ENCODE measurements at regions not wholly inside any gene's neighbourhood (a gene's known extent, or its start where the extent isn't known, plus 50 kb on each side); places are given as distances from the start of the nearest gene placed in this dataset.
"Not testable (repeated sequence)": the region's sequence is repeated elsewhere in the genome, so short reads cannot be mapped to it uniquely, and the experiment has no call there.

DNA sequence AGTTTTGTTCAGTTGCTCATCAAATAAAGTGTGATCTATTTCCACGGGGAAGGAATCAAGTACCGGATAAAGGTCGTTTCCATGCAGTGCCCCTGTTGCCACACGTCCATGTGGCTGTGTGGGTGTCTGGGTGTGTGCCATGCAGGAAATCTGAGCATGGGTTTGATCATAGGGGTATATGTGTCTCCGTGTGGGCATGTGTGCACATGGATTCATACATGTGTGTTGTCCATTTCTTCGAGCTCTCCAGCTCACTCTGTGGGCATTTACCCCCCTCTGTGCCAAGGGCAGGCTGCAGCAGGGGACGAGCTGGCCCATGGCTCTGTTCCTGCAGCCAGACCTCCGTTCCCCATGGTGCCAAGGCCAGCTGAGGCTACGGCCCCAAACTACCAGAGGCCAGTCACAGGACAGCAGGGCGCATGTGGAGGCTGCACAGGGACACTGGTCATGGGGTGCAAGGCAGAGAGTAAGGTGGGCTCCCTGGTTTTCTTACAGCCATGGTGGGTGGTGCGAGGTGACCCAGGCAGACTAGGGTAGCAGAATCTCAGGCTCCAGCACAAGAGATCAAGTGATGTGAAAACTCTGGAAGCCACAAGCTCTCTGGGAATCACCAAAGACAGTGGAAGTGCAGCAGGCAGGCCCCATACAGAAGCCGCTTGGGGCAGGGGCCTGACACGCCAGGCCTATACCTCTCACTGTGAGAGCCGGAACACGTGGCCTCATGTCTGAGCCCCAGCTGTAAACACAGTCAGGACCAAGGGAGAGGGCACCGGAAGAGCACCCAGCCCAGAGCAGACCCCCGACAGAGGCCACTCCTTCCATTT, 66.4 kb upstream of the RAB6C start:
- no peak for DNase-seq (ENCODE audit: low read depth, low spot score)

- no peak for DNase-seq (ENCODE audit: low read depth, low spot score)
Observed at GRCh38 chr2:129913695-129914495, 65.6 kb upstream of the RAB6C start.

DNA sequence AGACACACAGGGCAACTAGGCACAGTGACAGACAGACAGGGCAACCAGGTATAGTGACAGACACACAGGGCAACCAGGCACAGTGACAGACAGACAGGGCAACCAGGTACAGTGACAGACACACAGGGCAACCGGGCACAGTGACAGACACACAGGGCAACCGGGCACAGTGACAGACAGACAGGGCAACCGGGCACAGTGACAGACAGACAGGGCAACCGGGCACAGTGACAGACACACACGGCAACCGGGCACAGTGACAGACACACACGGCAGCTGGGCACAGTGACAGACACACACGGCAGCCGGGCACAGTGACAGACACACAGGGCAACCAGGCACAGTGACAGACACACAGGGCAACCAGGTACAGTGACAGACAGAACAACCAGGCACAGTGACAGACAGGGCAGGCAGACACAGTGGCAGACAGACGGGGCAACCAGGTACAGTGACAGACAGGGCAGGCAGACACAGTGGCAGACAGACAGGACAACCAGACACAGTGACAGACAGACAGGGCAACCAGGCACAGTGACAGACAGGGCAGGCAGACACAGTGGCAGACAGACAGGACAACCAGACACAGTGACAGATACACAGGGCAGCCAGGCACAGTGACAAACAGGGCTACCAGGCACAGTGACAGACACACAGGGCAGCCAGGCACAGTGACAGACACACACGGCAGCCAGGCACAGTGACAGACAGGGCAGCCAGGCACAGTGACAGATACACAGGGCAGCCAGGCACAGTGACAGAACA, 64.7 kb upstream of the RAB6C start:
- DNase-seq (ENCODE audit: low read depth, low spot score), result no peak

DNA sequence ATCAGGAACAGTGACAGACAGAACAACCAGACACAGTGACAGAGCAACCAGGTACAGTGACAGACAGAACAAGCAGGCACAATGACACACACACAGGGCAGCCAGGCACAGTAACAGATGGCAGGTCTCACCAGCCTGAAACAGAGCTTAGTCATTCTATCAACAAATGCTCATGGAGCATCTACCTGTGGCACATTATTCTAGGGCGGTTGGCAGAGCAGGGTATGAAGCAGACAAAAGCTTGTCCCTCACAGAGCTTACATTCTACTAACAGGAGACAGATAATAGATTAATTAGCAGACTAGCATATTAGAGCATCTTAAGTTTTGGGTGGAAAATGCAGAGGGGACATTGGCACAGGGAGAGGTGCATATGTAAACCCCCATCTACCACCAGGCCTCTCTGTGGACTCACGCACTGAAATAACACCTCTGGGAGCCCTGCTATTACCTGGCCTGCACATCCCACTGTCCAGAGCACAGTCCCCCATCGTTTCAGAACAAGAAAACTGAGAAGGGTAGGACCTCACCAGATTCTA, 64.1 kb upstream of the RAB6C start:
- no peak for DNase-seq (ENCODE audit: low read depth, low spot score)

DNA sequence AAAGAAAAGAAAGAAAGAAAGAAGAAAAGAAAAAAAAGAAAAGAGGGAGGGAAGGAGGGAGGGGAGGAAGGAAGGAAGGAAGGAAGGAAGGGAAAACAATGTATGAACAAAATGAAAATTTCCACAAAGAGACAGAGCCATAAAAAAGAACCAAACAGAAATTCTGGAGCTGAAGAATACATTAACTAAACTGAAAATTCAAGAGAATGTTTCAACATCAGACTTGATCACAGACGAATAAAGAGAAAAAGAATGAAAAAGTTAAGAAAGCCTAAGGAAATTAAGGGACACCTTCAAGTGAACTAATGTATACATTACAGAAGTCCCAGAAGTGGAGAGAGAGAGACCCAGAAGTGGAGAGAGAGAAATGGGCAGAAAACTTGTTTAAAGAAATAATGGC, 60.9 kb upstream of the RAB6C start:
- DNase-seq (ENCODE audit: low read depth, low spot score), result no peak

GRCh38 chr2:129922571-129923264, 56.7 kb upstream of the RAB6C start:
- peak; percentile 9 for DNase-seq (ENCODE audit: low read depth, low spot score)

- peak; percentile 70 for DNase-seq (ENCODE audit: low read depth, low spot score)
Observed at GRCh38 chr2:129923265-129924091, 56.0 kb upstream of the RAB6C start.

DNA sequence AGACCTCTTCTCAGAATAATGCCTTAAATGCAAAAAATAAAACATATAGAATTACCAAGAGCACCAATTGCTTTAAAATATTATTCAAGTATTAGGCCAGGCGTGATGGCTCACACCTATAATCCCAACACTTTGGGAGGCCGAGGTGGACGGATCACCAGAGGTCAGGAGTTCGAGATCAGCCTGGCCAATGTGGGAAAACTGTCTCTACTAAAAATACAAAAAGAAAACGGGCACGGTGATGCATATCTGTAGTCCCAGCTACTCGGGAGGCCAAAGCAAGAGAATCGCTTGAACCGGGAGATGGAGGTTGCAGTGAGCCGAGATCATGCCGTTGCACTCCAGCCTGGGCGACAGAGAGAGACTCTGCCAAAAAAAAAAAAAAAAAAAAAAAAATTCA, 55.4 kb upstream of the RAB6C start:
- DNase-seq (ENCODE audit: low read depth, low spot score), result not testable (repeated sequence)

DNA sequence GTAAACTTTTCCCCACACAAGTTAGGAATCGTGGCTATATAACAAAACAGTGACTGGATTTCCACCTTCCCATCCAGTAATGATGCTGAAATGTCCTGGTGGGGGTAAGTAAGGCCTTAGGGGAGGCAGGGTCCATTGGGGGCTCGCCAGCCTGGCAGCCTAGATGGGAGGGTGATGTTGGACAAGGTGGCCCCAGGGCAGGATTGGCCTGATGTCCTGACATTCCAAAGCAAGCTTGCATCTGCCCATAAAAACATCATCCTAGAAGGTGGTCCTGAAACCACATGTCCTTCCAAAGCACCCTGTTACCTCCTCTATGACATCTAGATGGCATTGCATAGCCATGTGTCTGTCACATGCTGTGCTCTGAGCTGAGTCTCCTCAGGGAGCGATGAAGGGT, 54.1 kb upstream of the RAB6C start:
- no peak for DNase-seq (ENCODE audit: low read depth, low spot score)

GRCh38 chr2:129927696-129928095, 51.8 kb upstream of the RAB6C start:
- no peak for DNase-seq (ENCODE audit: low read depth, low spot score)

- DNase-seq (ENCODE audit: low read depth, low spot score), result no peak
Observed at GRCh38 chr2:129929321-129930290, 49.9 kb upstream of the RAB6C start.

Measured in astrocyte of the hippocampus (primary cell).